ENCODE measurements at regions not wholly inside any gene's neighbourhood (a gene's known extent, or its start where the extent isn't known, plus 50 kb on each side); places are given as distances from the start of the nearest gene placed in this dataset.

DNA sequence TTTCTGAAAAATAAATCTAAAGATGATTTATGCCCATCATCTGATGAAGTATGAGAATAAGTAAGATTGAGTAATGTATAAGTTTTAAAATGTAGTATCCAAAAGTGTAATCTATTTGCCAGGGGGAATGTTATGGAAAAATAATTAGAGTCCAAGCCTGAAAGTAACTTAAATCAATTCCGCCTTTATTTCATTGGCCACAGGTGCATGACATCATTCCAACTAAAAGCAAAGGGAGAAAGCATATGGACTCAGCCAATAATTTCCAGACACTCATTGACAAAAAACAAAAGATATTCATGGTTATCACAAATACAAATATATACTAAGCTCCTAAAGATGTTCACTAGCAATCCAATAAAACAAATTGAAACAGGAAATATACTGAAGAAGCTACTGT lies 752.6 kb upstream of the TMEFF2 start:
- TF ChIP-seq, protein P1, sequence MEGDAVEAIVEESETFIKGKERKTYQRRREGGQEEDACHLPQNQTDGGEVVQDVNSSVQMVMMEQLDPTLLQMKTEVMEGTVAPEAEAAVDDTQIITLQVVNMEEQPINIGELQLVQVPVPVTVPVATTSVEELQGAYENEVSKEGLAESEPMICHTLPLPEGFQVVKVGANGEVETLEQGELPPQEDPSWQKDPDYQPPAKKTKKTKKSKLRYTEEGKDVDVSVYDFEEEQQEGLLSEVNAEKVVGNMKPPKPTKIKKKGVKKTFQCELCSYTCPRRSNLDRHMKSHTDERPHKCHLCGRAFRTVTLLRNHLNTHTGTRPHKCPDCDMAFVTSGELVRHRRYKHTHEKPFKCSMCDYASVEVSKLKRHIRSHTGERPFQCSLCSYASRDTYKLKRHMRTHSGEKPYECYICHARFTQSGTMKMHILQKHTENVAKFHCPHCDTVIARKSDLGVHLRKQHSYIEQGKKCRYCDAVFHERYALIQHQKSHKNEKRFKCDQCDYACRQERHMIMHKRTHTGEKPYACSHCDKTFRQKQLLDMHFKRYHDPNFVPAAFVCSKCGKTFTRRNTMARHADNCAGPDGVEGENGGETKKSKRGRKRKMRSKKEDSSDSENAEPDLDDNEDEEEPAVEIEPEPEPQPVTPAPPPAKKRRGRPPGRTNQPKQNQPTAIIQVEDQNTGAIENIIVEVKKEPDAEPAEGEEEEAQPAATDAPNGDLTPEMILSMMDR (conservative IDR thresholded peaks at IDR 0.05; ENCODE audit: low read length): no peak
- TF ChIP-seq EZH2phosphoT487 (IDR thresholded peaks at IDR 0.05; ENCODE audit: borderline replicate concordance, low read depth, low read length): no peak
